GM23248 (cell line): ENCODE measurements at regions not wholly inside any gene's neighbourhood (a gene's known extent, or its start where the extent isn't known, plus 50 kb on each side); places are given as distances from the start of the nearest gene placed in this dataset.
"Not testable (repeated sequence)": the region's sequence is repeated elsewhere in the genome, so short reads cannot be mapped to it uniquely, and the experiment has no call there.

ENCODE experiments used
- EZH2 ChIP-seq: fragments of 200-600 bp; sonication (generic); IDR thresholded peaks from 2 replicates; pipeline ENCODE4 v1.6.1; 2018; ENCODE audit warnings: antibody characterized with exemption, mild to moderate bottlenecking; ENCODE audit not compliant: insufficient read depth, poor library complexity, severe bottlenecking
- EZH2phosphoT487 ChIP-seq: fragments of 200-600 bp; sonication (generic); IDR thresholded peaks from 2 replicates; pipeline ENCODE4 v1.6.1; 2018; ENCODE audit warnings: antibody characterized with exemption, moderate library complexity, mild to moderate bottlenecking, low read depth; ENCODE audit not compliant: insufficient read depth

DNA sequence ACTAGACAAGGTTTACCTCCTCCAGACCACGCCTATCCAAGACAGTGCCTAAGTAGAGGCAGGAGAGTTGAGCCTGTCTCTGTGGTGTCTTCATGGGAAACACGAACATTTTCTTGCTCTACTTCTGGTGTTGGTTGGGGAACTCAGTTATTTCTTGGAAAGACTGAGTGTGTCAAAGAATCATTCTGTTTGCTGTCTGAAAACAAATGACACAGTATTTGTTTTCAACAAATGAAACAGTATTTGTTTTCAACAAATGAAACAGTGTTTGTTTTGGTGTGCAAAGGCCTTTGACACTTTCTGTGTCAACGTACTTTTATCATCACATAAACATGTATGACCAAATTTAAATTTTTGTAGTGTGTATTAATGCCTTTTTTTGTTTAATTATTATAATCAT lies 416.5 kb upstream of the NPAP1 start:
- TF ChIP-seq EZH2, EZH2phosphoT487: not testable (repeated sequence)
